ENCODE measurements at regions not wholly inside any gene's neighbourhood (a gene's known extent, or its start where the extent isn't known, plus 50 kb on each side); places are given as distances from the start of the nearest gene placed in this dataset.
"Not testable (repeated sequence)": the region's sequence is repeated elsewhere in the genome, so short reads cannot be mapped to it uniquely, and the experiment has no call there.

- no peak for DNase-seq
Measured at GRCh38 chr5:164137095-164137494, 631.7 kb downstream of the MAT2B start.

DNA sequence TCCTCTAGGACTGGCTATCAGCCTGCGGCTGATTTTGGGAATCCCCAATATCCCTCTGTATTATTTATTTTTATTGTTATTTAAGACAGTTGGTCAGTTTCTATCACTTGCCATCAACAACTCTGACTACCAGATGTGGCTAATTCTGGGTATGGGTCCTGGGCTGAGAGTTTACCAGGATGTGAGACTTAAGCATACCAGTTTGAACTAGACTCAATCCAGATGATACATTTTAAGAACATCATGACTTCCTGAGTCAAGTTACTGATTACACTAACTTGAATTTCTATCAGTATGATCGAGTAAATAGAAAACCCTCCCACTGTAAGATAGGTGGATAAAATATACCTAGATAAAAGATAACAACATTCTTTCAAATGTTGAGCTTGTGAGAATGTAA is 634.0 kb downstream of the MAT2B start:
- no peak for DNase-seq

DNA sequence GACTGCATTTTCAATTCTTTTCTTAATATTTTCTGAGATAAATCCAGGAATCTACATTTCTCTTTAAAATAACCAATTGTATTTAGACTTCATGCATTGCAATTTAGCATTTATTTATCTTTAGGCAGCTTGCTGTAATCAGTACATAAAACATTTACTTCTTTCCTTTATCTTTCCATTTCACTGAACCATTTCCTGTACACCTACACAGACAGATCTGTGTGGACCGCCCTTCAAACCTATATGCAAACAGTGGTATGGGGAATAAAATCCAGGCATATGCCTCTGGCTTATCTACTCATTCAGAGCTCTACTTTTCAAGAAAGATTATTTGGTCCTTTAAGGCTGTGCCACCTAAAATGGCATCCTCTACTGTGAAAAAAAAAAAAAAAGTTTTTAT is 640.0 kb downstream of the MAT2B start:
- no peak for DNase-seq

GRCh38 chr5:164146223-164146622 is 640.8 kb downstream of the MAT2B start:
- DNase-seq = no peak

DNA sequence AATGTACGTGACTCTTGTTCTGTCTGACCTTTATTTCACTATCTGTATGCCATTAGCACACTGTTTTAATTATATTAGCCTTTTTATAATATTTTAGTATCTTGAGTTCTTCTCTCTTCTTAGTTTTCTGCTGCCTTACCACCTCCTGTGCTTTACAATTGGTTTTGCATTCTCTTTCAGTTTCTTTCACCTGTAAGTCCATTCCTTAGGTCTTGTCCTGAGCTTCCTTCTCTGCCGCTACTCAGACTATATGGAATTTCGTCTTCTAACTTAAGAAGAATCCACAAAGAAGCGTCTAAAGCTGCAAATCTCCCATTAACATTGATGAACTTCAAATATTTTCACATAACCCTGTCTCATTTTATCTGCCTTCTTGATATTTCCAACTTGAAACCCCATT is 642.9 kb downstream of the MAT2B start:
- DNase-seq = no peak

DNA sequence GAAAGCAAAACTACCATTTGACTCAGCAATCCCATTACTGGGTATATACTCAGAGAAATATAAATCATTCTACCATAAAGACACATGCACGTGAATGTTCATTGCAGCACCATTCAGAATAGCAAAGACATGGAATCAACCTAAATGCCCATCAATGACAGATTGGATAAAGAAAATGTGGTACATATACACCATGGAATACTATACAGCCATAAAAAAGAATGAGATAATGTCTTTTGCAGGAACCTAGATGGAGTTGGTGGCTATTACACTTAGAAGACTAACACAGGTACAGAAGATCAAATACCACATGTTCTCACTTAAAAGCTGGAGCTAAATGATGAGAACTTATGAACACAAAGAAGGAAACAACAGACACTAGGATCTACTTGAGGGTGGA is 647.1 kb downstream of the MAT2B start:
- not testable (repeated sequence) for DNase-seq

DNA sequence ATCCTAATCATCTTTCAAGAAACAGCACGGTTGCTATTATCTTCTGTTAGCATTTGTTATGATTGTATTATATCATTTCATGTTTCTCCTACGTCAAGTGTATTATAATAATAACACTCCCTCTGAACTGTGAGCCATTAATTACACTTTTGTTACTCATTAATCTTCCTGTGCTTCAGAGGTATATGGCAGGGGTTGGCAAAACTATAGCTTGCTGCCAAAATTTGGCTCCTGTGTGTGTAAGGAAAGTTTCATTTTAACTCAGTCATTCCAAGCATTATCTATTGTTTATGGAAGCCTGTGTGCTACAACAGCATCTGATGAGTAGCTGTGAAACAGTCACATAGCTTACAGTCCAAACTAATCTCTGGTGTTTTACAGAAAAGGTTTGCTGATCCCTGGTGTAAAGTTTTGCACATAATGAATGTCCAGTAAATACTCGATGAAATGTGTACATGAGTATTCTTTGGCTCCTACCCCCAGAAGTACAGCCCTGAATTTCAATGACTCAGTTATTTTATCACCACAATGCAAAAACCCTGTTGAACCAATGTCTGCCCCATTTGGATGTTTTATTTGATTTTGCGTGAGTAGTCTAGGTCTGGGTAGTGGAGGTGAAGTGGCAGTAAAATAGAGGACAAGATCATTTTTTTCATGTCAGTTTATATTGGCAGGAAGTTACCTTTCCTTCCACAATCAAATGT is 648.2 kb downstream of the MAT2B start:
- no peak for DNase-seq

DNA sequence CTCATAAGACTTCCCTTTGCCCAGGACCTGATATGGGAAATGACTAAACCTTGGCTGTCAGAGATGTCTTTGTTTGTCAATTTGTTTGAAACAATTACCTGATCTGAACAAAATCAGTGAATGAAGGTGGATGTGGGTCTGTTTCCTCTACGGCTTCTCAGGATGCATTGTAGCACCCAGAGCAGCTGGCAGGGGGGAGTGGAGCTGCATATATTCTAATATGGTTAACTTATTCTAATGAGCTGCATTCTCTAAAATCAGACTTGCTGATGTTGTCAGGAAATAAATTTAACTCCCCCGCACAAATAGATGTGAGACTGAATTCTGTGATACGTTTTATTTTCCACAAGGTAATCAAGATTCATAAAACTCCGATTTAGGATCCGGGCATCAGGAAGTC is 665.4 kb downstream of the MAT2B start:
- no peak for DNase-seq

GRCh38 chr5:164175083-164175482 is 669.7 kb downstream of the MAT2B start:
- DNase-seq = no peak

- DNase-seq = no peak
Measured at GRCh38 chr5:164179406-164179805, 674.0 kb downstream of the MAT2B start.

DNA sequence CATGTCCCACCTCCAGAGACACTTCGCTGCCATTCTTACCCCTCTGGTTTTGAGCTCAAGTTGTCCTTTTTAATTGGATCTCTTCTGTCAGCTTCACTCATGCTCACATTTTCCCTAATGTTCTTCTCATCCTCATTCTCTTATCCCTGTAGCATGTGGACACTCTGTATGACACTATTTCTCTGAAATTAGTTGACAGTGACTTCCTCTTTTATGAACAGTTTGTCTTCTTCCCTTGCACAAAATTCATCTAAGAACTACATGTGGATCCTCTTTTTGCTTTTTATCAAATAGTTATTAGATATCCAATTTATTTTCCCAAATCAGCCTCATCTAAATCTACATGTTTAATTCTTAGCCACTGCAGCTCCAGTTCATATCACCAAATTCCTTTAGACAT is 676.2 kb downstream of the MAT2B start:
- DNase-seq = no peak

- no peak for DNase-seq
Measured at GRCh38 chr5:164184158-164184557, 678.7 kb downstream of the MAT2B start.

DNA sequence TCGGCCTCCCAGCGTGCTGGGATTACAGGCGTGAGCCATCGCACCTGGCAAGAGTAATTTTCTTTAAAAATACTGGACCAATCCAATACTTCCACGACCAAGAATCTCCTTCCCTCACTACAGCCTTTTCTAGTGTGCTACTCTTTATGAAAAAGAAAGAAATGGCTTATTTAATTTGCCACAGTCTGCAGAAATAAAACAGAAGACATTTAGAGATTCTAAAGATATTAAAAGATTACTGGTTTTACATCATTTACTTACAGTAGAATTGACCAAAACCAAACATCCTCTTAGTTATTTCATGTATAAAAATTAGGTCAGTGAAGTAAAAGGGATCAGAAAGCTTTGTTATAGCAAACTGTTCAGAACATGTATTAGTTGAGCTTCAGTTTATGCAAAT is 679.6 kb downstream of the MAT2B start:
- DNase-seq = no peak

GRCh38 chr5:164186550-164186949 is 681.1 kb downstream of the MAT2B start:
- DNase-seq = no peak

GRCh38 chr5:164187785-164188184 is 682.4 kb downstream of the MAT2B start:
- DNase-seq = no peak

DNA sequence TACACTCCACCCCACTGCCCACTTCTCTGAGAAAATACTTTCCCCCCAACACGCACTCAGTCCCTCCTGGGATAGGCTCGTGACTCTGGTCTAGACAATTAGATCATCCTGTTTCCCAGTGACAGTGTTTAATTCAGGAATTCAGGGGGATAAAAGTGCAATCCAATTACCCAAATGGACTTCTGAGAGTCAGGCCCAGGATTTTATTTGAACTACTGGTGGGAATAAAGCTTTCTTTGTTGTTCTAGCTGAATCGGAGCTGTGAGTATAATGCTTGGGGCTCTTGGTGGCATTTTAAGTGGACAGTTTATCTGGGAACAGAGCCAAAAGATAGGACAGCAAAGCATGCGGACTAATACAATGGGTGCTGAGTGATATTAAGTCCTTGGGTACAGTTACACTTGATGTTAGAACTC is 683.3 kb downstream of the MAT2B start:
- DNase-seq = no peak

DNA sequence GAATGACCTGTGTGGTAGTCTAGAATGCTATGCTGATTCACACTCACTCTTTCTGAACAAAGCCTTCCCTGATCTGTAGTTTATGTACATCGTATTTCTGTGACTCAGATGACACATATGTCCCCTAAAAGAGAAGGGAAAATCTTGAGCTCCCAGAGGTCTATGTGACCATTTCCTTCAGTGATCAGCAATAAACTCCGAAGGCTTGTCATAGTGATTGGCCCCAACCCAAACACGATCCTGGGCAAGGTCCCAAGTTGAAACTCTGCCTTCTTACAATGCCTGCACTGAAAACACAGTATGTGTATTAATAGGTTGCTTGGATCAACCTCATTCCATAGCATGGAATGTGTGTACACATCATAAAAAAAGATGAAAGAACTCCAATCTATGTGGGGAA is 685.8 kb downstream of the MAT2B start:
- no peak for DNase-seq

- no peak for DNase-seq
Measured at GRCh38 chr5:164202338-164202737, 696.9 kb downstream of the MAT2B start.

DNA sequence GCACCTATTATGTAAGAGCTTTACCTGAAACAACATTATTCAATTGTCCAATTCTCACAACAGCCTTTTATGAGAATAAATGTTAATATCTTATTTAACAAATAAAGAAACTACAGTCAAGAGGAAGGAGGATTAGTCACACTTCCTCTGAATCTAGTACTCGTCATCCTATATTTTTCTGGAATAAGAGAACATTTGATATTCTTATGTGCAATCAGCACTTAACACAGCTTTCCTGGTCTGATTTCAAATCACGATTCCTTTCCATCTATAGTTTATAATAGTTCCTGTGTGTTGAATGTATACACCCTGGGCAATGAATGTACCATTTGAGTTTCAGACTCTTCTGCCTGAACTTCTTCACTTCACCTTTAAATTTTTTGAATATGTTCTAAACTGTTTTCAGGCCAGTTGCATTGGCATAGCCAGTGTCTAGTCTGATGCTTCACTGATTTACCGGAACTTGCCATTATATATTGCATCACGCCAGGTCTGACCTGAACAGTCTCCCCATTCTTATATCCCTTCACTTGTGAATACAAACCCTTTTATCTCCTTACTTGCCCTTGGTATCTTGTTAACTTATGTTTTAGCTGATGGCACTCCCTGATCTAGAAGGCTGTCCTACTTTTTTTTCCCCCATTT is 698.3 kb downstream of the MAT2B start:
- no peak for DNase-seq

- DNase-seq = no peak
Measured at GRCh38 chr5:164204338-164204946, 699.0 kb downstream of the MAT2B start.

DNA sequence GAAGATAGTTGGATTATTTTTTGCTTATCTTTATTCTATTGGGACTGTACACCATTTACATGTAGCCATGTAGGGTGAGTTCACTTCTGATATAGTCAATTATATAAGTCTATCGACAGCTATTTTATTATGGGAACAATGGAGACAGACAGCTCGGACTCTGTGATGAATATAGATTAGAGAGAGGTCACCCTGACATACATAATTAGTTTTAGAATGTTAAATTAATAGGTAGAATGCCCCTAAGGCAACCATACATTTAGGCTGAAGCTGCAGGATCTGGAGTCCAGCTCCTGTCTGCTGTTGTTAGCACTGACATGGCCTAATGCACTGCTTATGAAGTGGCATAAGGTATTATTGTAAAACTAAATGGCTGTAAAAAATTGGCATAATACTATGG is 700.8 kb downstream of the MAT2B start:
- DNase-seq = no peak

DNA sequence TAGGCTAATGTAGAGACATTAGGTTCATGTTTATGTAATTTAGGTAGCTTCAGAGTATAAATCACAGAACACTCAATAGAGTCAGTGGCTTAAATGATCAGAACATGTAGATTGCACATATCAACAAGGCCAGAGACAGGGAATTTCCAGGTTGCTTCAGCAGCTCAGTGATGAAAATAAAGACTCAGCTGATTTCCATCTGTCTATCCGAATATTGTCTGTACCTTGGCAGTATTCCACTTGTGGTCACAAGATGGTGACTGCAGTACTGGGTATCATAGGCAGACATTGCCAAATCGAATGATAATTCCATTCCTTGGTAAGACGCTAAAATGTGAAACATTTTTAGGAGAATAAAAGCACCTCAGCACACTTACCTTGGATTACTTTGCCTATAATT is 702.2 kb downstream of the MAT2B start:
- DNase-seq = no peak

- no peak for DNase-seq
Measured at GRCh38 chr5:164210491-164210890, 705.1 kb downstream of the MAT2B start.

- no peak for DNase-seq
Measured at GRCh38 chr5:164214698-164215097, 709.3 kb downstream of the MAT2B start.

Data from T-helper 9 cell (primary cell).